HG02884 (cell line): ENCODE measurements at regions not wholly inside any gene's neighbourhood (a gene's known extent, or its start where the extent isn't known, plus 50 kb on each side); places are given as distances from the start of the nearest gene placed in this dataset.

Experiments used
- ATAC-seq: cut with Tn5 transposase; IDR thresholded peaks from one replicate; pipeline ENCODE4 v1.9.1; 2021; ENCODE audit warnings: mild to moderate bottlenecking, moderate library complexity; ENCODE audit not compliant: unreplicated experiment

DNA sequence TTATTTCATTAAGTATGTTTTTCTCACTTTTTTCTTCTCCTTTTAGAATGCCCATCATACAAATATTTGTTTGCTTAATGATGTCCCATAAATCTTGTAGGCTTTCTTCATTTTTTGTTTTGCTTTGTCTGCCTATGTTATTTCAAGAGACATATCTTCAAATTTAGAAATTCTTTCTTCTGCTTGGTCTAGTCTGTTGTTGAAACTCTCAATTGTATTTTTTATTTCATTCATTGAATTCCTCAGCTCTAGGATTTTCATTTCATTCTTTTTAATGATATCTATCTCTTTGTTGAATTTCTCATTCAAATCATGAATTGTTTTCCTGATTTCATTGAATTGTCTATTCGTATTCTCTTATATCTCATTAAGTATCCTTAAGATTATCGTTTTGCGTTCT, 125.1 kb upstream of the VIPR2 start:
- no peak for ATAC-seq

DNA sequence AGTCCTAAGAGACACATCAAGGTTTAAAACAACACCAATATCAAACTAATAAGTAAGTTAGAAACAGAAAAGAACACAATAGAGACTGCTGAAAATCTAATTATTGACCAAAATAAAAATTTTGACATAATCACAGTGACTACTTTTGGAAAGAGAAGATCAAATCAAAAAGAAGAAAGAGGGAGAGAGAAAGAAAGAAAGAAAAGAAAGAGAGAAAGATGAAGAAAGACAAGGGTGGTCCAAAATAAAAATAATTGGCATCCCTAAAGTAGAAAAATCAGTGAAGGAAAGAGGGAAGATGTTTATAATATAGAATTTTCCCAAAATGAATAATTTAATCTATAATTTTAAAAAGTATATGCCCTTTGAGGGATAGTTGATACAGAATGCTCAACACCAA, 118.8 kb upstream of the VIPR2 start:
- no peak for ATAC-seq

DNA sequence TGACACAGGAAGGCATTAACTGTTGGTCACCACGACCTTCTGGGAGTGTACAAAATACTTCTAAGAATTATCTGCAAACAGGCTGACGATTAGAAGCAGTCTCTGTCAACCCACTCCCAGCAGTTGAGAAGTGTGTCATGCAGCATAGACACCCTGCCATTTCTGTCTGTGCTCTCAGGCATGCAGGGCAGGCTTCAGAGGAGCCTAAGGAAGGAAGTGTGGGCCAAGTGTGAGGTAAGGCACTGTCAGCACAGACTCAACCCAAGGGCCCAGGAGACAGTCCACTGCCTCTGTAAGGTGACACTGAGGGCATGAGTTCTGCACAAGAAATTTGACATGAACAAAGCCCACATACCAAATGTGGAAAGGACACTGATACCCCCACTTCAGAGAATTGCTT, 109.0 kb upstream of the VIPR2 start:
- ATAC-seq, result no peak

DNA sequence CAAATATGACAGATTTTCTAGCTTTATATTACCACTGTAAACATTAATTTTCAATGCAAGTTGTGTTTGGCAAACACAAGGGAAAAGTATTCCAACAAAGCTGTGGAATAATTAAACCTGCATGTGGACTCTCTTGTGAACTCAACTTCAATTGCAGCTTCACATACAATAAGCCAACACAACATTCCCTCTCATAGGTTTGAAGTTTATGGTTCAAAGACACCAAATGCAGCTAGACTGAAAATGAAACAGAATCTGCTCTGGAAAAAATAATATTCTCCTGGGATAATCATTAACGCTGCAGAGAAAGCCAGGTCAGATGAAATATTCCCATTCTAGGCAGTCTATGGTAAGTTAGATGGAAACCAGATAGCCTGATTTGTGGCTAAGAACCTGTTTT, 105.8 kb upstream of the VIPR2 start:
- no peak for ATAC-seq

DNA sequence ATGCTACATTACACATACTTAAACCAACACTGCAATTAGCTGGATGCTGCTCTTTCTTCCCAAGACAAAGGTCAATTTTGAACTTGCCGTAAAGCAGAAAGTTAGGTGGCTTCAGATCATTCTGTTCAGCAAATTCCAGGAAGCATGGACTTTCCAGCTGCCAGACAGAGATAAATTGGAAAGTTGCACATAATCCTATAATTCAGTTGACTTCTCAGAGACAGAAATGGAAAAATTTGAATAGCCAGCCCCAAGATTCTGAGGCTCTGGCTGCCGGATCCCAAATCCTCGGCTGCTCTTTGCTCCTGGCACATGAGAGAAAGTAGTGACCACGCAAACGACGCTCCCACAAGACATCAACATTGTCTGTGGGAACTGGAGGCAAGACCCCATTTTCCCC, 105.0 kb upstream of the VIPR2 start:
- no peak for ATAC-seq

DNA sequence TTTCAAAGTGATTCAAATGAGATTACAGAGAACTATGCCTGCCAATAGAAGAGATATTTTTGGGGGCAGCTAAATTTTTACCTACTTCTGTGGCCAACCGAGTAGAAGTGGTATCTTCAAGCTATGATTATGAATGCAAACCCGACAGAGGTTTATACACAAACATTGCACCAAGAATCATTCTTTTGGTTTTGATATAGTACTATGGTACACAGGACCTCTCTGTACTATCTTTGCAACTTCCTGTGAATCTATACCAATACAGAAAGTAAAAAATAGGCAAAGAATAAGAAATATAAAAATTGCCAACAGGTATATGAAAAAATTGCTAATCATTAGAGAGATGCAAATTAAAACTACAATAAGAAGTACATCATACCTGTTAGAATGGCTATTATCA, 103.2 kb upstream of the VIPR2 start:
- ATAC-seq, result no peak

DNA sequence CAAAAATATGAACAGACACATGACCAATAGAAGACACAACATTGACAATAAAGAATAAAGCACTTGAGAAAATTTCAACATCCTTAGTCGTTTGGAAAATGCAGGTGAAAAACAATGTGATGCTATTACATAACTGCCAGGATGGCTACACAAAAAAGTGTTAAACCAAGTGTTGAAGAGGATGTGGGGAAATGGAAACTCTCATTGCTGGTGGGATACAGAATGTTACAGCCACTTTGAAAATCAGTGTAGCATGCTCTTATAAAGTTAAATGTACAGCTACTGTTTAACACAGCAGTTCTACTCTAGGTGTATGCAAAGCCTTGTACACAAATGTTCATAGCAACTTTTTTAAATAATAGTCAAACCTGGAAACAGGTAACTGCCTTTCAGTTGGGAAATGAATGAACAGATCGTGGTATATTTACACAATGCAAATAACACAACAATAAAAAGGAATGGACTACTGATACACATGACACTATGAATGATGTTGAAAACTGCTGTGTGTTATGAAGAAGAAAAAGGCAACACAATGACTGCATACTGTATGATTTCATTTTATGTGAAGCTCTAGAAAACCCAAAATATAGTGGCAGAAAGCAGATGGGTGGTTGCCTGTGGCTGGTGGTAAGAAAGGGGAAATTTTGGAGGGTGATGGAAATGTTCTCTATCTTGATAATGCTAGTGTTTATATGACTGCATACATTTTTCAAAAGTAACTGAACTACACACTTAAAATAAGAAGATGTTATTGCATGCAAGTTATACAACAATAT, 102.2 kb upstream of the VIPR2 start:
- no peak for ATAC-seq

DNA sequence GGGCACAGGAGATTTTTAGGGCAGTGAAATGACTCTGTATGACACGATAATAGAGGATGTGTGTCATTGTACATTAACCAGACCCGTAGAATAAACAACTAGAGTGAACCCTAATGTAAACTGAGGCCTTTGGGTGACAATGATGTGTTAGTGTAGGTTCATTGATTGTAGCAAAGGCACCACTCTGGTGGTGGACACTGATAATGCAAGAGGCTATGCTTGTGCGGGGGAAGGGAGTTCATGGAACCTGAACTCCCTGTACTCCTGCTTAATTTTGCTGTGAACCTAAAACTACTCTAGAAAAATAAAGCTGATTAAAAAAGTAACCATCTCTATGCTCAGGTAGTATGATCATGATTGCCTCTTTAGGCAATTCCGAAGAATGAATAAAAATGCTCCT, 96.3 kb upstream of the VIPR2 start:
- no peak for ATAC-seq

DNA sequence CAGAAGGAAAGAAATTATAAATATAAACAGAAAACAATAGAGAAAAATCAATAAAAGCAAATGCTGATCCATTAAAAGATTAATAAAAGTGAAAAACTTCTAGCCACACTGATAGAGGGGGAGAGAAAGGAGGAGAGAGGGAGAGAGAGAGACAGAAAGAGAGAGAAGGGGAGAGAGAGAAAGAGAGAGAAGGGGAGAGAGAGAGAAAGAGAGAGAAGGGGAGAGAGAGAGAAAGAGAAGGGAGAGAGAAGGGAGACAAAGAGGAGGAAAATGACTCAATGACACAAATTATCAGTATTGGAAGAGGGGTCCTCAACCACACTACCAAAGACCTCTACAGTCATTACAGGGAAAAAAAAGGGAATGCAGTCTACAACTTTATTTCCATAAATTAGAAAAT, 94.4 kb upstream of the VIPR2 start:
- no peak for ATAC-seq

DNA sequence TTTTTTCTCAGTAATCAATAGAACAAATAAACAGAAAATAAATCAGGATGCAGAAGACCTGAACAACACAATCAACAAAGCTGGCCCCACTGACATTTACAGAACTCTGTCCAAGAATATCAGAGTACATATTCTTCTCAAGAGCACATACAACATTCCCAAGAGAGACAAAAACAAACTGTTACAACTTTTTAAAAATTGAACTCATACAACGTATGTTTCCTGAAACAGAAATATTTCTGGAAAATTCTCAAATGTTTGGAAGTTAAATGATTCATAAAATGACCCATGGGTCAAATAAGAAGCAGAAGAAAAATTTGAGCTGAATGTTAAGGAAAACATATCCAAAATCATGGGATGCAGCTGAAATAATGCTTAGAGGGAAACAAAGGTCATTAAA, 93.9 kb upstream of the VIPR2 start:
- ATAC-seq, result no peak

DNA sequence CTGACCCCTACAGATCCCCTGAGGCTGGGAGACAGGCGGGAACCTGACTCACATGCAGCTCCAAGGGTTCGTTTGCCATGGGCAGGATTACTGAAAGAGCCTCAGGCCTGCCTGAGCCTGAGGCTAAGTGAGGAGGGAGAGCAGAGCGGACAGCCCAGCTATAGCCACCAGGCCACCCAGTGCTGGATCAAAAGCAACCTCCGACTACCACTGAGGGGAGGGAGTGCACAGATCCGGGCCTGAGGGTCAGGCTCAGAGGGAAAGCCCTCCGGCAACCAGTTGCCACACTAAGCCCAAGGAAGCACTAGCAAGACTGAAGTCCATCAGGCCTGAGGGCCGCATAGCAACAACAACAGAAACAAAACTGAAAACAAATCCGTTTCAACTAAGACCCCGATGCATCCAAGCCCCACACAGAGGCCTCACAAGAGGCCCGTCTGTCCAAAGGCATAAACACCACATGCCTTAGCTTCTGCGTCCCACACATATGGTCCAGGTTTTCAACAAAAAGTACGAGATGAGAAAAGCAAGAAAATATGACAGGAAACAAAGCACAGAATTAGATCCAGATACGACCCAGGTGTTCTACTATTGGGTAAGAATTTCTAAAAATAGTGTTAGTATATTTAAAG, 92.5 kb upstream of the VIPR2 start:
- no peak for ATAC-seq

DNA sequence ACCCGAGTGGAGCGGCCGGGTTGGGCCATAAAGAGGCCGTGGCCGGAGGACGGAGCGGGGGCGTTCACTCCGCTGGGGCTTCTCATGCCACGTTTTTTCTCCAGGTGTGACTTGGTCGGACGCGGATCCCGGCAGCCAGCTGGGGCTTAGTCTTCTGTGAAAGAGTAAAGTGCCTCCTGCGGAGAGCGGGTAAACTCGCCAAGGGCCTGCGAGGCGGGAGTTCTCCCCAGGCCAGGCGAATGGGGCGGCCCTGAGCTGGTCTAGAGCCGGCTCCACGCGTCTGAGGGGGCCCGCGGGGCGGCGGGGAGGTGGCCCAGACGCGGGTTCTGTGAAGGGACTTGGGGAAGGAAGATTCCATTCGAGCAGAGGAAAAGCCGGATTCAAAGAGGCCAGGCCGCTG, 86.3 kb upstream of the VIPR2 start:
- ATAC-seq, result no peak

DNA sequence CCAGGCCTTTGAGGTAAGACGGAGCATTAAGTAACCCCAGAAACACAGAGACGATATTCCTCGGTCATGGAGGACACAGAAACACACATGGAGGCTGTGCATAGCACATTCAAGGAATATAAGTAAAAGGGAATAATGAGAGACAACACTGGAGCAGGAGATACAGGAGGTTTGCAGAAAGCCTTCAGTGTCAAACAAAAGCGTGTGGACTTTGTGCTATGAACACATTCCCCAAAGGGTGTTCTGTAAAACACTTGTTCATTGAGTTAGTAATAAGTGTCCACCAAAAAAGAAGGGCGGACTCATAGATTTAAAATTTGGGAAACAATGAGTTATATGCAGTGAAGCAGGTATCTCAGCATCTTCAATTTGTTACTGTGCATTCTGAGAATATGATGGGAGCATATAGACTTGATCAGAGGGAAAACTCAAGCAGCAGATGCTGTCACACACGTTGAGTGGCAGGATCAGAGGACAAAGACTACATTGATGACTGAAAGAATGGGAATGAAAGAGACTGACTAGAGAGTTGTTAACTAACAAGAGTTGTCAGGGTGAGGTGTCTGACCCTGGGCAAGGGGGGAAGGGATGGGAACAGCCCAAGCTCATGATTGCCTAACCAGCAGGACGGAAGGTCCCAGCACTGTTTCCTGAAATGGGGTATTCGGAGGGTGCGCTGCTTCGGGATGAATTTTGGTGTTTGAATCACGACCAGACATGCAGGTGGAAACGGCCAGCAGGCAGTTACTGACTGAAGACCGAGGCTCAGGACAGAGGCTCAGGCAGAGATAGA, 85.2 kb upstream of the VIPR2 start:
- ATAC-seq, result no peak

DNA sequence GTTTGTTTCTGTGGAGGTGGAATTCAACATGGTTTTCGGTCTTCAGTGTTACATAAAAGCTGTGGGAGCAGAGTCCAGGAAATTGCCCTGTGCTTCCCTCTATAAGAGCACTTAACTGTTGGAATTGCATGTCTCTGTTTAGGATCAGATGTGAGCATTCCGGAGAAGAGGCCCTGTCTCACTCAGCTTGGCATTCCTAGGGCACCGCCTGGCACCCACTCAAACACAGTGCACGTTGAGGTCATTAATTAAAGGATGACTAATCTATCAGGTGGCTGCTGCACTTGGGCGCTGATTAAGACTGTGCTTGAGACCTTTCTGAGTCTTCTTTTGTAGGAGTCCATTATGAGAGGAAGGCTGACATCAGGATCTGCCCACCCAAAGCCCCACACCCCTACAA, 82.8 kb upstream of the VIPR2 start:
- ATAC-seq, result no peak

DNA sequence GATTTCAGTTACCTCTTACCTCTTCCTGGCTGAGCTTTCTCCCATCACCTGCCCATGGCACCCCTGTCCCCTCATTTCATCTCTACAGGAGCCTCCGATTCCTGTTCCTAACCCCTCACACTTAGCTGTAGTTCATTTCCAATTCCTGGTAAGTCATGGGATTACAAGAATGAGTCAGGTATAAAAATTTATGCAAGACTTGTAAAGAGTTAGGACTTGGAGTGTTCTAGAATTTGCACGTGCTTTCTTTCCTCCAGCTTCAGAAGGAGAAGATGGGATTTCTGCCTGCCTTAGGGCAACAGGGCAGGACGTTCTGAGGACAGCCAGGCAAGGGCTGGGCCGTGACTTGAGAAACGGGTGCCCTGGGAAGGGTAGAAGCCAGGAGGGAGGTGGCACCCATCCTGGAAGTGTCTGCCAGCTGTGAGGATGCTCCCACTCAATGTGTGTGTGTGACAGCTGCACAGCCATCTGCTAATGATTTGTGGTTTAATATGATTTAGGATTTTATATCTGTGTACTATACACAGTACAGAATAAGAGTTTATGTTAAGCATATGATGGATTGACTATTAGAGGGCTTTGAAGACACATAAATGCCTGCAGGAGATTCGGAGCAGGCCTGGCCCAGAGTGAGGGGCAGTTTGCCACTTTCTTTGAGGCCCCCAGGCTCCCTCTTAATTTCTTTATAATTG, 81.5 kb upstream of the VIPR2 start:
- ATAC-seq, result no peak

DNA sequence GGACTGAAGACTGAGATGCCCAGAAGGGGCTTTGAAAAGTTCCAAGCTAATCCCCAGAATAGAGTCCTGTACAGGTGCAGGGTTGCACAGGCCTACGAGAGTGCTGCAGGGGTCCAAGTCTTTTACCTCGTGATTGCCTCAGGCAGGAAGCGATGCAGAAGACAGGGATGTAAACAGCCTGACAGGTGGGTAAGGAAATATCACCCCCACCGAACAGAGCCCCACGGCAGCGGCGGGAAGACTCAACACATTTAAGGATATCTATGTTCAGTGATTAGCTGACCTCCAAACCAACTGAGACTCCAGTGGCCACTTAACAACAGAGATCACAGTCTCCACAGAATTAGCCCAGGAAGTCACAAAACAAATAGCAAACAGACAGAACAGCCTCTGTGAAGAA, 73.9 kb upstream of the VIPR2 start:
- ATAC-seq, result no peak

DNA sequence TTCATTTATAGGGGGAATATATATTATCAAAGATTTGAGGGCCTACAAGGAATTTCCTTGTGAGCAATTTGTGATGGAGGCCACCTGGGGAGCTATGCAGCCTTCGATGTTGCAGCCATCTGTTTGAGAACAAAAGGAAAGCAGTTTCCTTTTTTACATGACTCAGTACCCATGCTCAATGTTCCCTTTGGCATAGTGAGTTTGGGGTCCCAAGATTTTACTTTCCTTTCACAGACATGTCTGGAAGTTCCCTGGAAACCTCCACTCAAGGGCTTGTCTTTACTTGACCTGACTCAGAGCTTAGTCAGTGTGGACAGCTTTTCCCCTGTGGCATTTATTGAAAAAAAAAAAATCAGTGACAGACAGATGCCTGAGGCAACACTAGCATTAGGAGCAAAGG, 73.5 kb upstream of the VIPR2 start:
- ATAC-seq, result no peak

DNA sequence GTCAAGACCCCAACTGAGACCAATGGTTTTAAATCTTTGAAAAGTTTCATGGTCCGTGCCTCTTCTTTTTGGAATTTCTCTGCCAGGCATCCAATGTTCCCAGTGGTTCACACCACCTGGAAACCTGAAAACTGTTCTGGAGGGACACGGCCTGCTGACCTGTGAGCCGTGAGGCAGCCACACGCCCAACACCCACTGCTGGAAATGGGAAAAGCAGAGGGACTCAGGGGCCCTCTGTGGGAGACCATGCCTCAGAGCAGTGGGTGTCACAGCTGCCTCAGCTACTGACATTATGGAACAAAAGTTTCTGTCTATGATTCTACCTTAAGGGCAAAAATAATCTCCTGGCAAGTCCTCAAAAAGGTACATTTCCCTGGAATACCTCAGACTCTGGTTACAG, 70.4 kb upstream of the VIPR2 start:
- no peak for ATAC-seq

DNA sequence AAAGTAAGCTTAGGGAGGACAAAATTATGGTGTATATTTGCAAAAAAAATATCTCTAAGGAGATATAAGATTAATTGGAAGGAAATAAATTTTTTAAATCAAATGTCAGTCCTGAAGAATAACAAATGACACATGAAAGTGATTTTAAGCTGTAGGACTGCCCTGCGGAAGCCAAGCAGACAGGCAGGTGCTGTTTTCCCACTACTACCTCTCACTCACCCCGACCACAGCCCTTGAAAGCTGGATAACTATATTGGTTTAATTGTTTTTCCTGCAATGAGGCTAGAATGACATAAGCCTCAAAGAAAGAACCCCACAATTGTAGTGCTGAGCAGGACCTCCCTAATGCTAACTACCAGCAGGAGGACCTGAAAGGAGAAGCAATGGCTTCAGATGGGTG, 68.6 kb upstream of the VIPR2 start:
- ATAC-seq, result no peak

DNA sequence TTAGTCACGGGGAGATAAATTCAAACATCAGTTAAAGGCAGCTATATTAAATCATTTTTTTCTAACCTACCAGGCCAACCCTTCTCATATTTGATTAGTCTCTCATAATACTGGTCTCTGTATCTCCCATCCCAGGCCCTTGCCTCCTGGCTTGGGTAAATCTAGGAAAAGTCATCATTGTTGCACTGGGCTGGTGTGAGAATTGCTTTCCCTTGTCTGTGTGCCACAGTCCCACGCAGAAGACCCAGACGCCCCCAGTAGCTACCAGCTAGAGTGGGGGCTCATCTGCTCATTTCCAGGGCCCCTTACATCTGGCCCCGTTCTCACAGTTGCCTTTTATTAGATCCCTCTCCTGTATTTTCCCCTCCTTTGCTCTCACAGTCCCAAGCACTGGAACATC, 67.6 kb upstream of the VIPR2 start:
- no peak for ATAC-seq

DNA sequence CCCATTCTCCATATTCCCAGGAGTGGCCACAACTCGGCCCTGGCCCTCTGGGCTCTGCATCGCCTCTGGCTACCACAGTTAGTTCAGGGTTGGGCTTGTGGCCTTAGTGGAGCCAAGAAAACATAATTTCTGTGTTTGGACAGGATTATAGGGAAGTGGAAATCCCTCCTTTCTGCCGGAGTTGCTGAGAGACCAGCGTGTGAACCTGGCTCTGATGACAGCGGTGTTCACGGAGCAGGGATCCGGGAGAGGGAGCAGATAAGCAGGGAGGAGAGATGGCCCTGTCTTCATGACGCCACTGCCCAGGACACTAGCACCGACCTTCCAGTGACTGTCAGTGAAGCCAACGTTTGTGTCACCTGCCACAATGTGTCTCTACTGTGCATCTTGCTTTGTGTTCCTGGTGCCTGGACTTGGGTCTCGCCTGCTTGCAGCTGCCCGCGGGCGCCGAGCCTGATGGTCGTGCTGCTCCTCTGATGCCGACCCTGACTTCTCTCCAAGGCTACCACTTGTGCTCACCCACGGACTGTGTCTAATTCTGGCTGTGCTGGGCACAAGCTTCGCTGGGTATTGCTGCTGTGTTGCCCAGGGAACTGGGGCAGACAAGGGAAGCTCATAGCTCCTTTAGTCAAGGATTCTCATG, 67.0 kb upstream of the VIPR2 start:
- no peak for ATAC-seq
